Progenitor cell of endocrine pancreas (in vitro differentiated cells): ENCODE measurements at regions not wholly inside any gene's neighbourhood (a gene's known extent, or its start where the extent isn't known, plus 50 kb on each side); places are given as distances from the start of the nearest gene placed in this dataset.

ENCODE experiments used
- DNase-seq: peaks from one replicate; pipeline ENCODE4 v3.0.0; 2021; ENCODE audit warnings: low spot score; ENCODE audit not compliant: unreplicated experiment
- H3K27ac Mint-ChIP-seq: 2 replicates; pipeline ENCODE4 v1.8.0; 2021; ENCODE audit warnings: mild to moderate bottlenecking, moderate library complexity, mixed read lengths
- H3K27me3 Mint-ChIP-seq: 2 replicates; pipeline ENCODE4 v1.8.0; 2021; ENCODE audit warnings: mixed read lengths
- H3K36me3 Mint-ChIP-seq: 2 replicates; pipeline ENCODE4 v1.8.0; 2022; ENCODE audit warnings: mixed read lengths; ENCODE audit not compliant: insufficient read depth
- H3K4me1 Mint-ChIP-seq: 2 replicates; pipeline ENCODE4 v1.8.0; 2021; ENCODE audit warnings: low read depth, mixed read lengths
- H3K4me3 Mint-ChIP-seq: 2 replicates; pipeline ENCODE4 v1.8.0; 2021; ENCODE audit warnings: low read depth, mild to moderate bottlenecking, moderate library complexity, mixed read lengths
- H3K9me3 Mint-ChIP-seq: 2 replicates; pipeline ENCODE4 v1.8.0; 2021; ENCODE audit warnings: low read depth, mixed read lengths
- CTCF ChIP-seq: fragments of 200-600 bp; sonication (generic); IDR thresholded peaks from one replicate; pipeline ENCODE4 v1.5.0; 2021; ENCODE audit warnings: antibody characterized with exemption, mild to moderate bottlenecking; ENCODE audit not compliant: unreplicated experiment

DNA sequence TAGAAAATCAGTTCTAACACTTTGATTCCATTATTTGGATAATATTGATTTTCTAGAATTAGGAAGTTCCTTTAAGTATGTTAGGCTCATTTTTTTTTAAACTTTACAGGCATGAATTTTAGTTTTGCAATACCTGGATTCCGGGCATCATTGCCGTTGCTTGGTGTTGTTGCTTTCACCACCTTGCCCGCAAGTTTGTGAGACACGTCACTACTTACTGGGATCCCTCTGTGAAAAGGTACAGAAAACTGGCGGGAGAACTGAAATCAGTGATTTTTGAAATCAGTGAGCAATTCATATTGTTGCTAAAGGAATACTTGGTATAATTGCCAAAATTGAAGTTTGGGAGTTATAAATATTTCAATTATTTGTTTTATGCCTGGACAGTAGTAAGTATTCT is 232.3 kb upstream of the NPY start:
- H3K4me1 Mint-ChIP-seq = peaks cover 24% of the 10 kb centered on the region
- DNase-seq = no peak
- no peak overlapping the region for H3K4me3 Mint-ChIP-seq
- H3K27ac Mint-ChIP-seq = no peak overlapping the region
- H3K36me3 Mint-ChIP-seq = no peaks in the 10 kb centered on the region
- H3K27me3 Mint-ChIP-seq = peaks cover 4% of the 10 kb centered on the region
- no peak for TF ChIP-seq CTCF
- no peaks in the 10 kb centered on the region for H3K9me3 Mint-ChIP-seq

- Mint-ChIP-seq H3K4me3 (no peak overlapping the region), H3K9me3 (no peaks in the 10 kb centered on the region), H3K27me3 (peaks cover 4% of the 10 kb centered on the region), H3K27ac (no peak overlapping the region), H3K36me3 (no peaks in the 10 kb centered on the region), H3K4me1 (peaks cover 24% of the 10 kb centered on the region)
- DNase-seq = no peak
- no peak for TF ChIP-seq CTCF
Observed at GRCh38 chr7:24052572-24053260, 231.3 kb upstream of the NPY start.

GRCh38 chr7:24054236-24054635 is 229.8 kb upstream of the NPY start:
- no peak for TF ChIP-seq CTCF
- H3K9me3 Mint-ChIP-seq = no peaks in the 10 kb centered on the region
- H3K27ac Mint-ChIP-seq = no peak overlapping the region
- no peak overlapping the region for H3K4me3 Mint-ChIP-seq
- H3K27me3 Mint-ChIP-seq = peaks cover 4% of the 10 kb centered on the region
- peaks cover 24% of the 10 kb centered on the region for H3K4me1 Mint-ChIP-seq
- DNase-seq = no peak
- no peaks in the 10 kb centered on the region for H3K36me3 Mint-ChIP-seq

- no peak for DNase-seq
- peaks cover 4% of the 10 kb centered on the region for H3K27me3 Mint-ChIP-seq
- H3K9me3 Mint-ChIP-seq = peaks cover 12% of the 10 kb centered on the region
- no peak for TF ChIP-seq CTCF
- no peak overlapping the region for H3K27ac Mint-ChIP-seq
- peaks cover 24% of the 10 kb centered on the region for H3K4me1 Mint-ChIP-seq
- H3K36me3 Mint-ChIP-seq = no peaks in the 10 kb centered on the region
- no peak overlapping the region for H3K4me3 Mint-ChIP-seq
Observed at GRCh38 chr7:24057243-24057642, 226.7 kb upstream of the NPY start.

DNA sequence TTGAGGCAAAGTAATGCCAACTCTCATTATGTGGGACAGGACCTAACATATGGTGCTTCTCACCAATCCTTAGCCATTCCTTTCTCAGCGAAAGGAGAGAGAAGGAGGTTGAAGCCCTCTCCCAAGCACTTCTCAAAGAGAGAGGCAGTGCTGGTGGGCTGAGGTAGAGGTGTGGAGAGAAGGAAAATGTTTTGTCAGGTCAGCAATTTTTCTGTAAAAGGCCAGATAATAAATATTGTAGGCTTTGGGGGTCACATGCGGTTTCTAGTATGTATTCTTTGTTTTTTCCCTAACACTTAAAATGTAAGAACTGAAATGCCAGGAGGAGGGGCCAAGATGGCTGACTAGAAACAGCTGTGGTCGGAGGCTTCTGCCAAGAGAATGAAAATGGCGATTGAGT is 225.0 kb upstream of the NPY start:
- Mint-ChIP-seq H3K36me3 (no peaks in the 10 kb centered on the region), H3K27me3 (no peaks in the 10 kb centered on the region), H3K4me1 (peaks cover 14% of the 10 kb centered on the region), H3K4me3 (no peak overlapping the region), H3K27ac (no peak overlapping the region), H3K9me3 (peaks cover 12% of the 10 kb centered on the region)
- DNase-seq = no peak
- no peak for TF ChIP-seq CTCF
